GM19240 (cell line): ENCODE measurements at regions not wholly inside any gene's neighbourhood (a gene's known extent, or its start where the extent isn't known, plus 50 kb on each side); places are given as distances from the start of the nearest gene placed in this dataset.
"Not testable (repeated sequence)": the region's sequence is repeated elsewhere in the genome, so short reads cannot be mapped to it uniquely, and the experiment has no call there.

Source experiments
- DNase-seq: peaks from one replicate; pipeline ENCODE4 v3.0.0; 2011; ENCODE audit warnings: low spot score; ENCODE audit not compliant: insufficient read length

DNA sequence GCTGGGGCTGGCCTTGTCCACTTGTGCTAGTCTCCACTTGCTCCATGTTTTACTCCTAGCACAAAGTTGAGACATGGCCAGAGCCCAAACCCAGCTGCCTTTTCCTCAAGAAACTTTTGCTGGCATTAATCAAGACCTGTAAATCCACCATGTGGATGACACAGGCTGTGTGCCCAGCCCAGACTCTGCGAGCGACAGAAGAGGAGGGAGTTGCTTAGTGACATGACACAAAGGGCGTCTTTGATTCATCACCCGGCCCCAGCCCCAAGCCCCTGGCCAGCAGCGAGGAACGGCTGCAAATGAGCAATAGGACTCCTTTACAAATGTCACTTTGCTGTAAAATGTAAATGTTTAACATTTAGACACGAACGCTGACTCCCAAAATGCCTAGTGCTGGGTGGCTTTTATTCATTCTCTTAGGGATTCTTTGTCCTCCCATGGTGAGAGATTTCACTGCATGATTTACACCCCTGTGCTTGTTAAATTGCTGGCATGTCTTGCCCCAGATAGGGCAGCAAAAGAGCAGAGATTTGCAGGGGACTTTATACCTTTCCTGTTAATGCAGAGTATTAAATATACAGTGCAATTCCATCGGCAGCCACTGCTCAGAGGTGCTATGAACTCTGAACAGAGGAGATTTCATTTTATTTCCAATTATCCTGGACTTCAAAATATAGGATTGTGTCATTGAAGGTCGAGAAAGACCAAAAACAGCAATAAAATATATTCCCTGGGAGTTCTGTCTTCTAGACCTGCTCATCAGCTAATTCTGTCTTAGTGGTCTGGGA is 263.6 kb upstream of the NCAM1 start:
- no peak for DNase-seq

DNA sequence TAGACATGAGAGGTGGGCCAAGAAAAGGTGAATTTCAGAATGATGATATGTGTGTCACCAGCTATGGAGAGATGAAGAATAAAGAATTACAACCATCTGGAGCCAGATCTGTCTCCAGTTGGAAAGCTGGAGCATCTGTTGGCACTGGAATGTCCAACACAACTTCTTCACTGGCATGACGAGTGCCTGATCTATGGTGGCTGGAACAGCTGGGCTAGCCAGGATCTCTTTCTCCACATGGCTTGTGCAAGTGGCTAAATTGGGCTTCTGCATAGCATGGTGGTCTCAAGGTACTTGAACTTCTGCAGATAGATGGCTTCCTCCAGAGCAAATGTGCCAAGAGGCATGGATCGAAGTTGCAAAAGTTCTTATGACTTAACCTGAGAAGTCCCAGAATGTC is 256.1 kb upstream of the NCAM1 start:
- no peak for DNase-seq

DNA sequence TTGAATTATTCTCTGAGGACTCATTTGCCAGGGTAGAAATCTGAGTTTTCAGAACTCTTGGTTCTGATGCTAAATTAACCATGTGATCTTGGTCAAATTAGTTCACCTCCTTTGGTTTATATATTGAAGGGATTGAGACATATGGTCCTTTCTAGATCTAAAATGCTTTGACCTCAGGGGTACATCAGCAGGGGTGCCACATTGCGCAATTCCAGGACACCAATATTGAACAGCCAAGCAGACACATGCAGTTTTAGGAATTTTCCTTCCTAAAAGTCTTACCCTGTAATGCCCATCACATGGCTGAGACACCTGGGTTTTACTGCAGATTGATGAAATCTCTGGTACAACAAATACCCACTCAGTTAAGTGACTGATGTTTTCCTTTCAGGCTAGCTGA is 254.4 kb upstream of the NCAM1 start:
- DNase-seq: no peak

DNA sequence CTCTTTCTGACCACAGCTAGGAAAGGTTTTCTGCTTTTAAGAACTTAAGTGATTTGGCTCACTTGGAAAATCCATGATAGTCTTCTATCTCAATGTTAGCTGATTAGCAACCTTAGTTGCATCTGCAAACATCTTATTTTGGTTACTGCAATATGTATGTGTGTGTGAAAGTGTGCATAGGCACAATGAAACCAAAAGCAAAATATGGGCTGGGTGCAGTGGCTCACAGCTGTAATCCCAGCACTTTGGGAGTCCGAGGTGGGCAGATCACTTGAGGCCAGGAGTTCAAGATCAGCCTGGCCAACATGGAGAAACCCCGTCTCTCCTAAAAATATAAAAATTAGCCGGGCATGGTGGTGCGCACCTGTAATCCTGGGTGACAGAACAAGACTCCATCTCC is 246.9 kb upstream of the NCAM1 start:
- DNase-seq: not testable (repeated sequence)

DNA sequence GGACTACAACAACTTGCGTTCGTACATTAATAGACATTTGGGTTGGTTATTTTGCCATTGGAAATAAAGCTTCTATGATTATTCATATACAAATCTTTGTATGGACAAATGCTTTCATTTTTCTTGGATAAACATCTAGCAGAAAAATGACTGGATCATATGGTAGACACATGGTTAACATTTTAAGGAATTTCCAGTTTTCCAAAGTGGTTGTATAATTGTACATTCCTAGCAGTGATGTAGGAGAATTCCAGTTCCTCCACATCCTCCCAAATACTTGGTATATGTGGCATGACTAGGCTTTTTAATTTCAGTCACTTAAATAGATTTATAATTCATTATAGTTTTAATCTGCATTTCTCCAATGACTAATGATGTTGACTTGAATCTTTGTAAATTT is 246.2 kb upstream of the NCAM1 start:
- DNase-seq: no peak

DNA sequence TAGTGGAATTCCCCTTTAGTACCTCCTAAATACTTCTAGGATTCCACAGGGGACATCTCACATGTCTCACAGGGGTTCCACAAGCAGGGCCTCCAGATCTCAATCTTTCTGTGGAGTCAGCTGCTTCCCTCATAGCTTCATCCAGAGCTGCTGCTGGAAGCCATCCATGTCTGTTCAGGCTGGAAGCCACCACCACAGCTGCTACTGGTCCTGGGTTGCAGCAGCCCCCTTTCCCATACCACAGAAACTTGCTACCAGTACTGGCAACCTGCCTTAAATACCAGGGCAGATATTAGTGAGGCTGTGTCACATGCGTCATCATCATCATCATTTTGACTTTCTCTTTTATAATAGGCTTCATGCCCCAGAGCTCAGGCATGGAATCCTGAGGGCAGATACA is 242.7 kb upstream of the NCAM1 start:
- DNase-seq: no peak

DNA sequence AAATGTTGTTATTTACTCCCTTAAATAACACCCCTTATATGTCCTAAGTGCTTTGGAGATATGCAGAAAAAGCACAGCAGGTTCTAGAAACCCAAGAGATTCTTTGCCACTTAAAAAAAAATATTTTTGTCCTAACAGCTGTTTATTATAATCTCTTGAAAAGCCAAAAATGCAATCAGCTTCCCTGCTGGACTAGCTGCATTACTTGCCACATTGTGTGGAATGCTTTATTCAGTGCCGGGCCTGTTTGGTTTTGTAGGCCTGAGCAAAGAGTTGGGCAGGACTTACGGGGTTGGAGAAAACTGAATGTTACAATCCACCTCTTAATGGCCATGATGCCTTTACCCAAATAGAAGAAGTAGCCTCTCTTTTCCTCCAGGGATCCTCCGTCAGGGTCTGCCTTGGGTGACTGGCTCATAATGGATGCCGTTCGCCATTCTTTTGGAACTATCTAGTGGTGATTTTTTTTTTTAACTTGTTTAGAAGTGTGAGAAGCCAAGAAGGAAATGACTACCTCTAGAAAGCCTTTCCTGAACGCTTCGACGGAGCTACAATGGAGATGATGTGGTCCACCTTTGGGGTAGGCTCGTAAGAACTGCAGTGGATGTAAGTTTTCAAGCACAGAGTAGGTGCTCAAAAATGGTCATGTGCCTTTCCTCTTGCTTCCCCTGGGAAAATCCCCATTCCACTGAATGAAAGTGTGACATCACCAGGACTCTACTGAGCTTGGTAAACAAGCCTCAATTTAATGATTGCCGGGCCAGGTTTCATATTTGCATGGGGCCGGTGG is 241.3 kb upstream of the NCAM1 start:
- no peak for DNase-seq

DNA sequence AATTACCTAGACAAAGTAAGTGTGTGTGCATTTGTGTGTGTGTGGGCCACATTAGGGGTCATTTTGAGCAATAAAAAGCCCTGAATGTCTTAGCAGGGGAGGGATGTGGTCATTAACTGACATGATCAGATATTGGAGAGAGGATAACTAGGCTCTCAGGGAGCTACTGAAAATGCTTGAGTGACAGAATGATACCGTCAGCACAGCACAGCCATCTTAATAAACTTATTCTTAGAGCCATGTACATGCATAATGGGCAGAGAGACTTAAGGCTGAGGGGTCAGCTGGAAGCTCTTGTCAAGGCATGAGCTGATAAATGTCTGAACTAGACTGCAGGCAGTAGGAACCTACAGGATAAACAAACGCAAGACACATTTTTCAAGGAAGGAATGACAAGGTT is 239.1 kb upstream of the NCAM1 start:
- no peak for DNase-seq

DNA sequence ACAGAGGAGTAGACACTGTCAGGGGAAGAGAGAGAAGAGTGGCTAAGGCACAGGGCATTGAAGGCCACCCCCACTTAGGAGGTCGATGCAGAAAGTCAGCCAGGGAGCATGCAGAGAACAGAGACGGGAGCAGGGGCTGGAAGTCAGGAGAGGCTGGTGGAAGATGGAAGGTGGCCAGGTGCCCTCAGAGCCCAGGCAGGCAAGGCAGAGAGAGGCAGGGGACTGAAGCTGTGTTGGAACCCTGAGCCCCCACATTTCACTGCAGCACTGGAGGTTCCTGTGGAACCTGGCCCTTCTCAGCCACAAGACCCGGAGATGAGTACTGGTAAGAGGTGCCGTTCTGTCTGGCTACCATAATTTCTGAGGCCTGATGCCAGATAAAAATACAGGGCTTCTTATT is 238.3 kb upstream of the NCAM1 start:
- no peak for DNase-seq

DNA sequence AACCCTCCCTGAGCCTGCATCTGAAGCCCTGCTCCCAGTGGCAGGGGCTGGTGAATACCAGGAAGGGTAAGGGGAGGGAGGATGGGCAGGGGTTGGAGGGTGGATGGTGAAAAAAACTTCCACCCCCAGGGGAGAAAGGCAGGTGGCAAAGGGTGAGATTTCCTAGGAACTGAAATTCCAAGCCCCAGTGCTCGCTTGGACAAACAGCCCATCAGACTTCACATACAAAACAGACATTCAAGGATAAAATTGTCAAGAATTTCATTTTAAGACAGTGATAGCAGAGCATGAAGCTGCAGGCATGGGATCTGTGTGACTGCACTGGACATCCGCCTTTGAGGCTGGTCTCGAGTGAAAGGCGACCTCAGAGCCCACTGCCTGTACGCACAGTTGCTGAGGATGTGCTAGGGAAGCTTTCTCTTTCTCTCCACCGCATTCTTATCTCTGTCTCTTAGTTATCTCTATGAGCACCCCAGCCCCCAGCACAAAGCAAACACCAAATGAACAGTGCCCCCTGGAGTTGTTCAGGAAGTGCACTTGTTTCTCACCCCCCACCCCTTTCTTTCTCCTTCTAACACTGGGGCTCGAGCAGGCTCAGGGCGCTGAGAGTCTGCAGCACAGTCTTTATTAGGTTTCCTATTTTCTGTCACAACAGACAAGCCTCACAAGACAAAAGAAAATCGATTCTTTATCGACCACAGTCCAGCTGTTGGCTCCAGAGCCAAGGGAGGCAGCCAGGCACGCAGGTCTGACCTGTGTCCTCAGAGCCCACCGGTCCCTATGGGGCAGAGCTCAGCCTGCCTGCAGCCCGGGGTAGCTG is 237.3 kb upstream of the NCAM1 start:
- no peak for DNase-seq

DNA sequence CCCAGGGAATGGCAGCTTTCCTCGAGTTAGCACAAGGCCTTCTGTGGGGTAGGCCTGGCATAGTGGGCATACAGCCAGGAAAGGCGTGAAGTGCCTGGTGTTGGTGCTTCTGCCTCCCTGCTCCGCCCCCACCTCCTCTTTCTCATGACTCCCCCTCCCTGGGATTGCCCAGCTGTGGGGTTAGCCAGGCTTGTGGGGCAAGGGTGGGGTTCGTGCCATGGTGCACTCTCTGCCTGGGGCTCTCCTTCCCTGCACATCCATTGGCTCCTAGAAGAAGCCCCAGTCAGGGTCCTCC is 236.8 kb upstream of the NCAM1 start:
- no peak for DNase-seq

DNA sequence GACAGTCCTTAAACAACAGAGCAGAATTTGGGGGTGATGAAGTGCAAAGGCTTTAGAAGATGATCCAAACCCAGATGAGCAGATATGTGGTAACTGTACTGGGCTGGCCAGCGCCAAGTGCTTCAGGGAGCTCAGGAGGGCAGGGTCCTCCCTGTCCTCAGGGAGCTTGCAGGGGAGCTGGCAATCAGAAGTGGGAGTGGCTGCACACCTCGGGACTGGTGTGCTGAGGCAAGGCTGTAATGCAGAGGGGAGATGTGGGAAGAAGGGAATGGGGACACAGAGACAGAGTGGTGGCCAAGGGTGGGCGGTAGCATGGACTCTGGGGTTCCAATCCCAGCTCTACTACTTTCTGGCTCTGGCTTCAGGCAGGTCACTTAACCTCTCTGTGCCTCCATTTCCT is 235.6 kb upstream of the NCAM1 start:
- DNase-seq: no peak

DNA sequence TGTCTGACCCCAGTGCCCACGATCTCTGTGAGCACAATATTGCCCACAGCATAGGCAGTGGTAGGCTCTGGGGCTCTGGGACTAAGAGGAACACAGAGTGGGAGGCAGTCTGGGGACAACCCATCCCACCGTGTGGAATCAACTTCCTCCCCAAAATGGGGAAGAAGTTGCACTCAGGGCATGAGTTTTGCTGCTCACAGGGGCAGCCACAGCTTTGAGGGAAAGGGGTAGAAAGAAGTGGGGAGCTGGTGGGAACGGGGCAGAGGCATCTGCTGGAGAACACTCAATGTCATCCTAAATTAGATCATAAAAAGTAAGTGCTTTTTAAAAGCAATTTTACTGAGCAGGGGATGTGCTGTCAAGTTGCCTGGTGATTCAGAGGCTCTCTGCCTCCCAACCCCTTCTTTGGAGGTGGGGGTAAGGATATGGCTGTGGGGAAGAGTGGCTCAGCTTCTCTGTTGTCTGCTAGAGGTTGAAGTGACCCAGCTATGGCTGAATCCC is 233.8 kb upstream of the NCAM1 start:
- DNase-seq: no peak

DNA sequence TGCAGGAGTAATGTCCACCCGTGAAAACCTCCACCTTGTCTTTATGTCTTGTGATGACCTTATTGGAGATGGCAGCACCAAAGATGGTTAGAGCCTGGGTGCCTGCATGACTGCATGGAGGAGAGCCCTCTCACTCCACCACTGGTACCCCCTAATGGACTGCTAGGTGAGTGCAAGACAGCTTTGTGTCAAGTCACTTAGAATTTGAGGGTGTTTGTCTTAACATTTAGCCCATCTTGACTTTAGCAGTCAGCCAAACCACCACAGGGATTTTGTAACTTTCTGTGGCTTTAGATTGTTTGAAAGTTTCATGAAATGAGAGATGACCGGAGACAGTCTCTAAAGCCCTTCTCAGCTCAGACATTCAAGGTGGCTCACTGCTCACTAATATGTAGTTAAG is 232.9 kb upstream of the NCAM1 start:
- no peak for DNase-seq

DNA sequence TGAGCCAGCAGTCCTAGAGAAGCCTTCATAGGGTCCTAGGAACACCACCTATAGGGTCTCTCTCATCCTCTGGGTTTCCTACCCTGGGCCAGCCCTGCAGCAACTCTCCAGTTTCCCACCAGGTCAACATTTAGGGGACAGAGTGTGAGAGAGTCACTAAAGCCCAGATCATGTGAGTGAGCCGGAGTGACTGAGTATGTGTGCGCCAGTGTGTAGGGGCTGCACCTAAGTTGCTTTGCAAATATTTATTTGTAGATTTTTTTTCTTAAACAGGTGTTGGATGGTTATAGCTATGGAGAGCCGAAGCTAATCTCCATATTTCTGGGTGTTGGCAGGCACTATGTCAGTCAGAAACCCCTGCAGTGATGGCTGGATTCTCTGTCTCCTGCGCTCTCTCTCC is 232.5 kb upstream of the NCAM1 start:
- DNase-seq: no peak

DNA sequence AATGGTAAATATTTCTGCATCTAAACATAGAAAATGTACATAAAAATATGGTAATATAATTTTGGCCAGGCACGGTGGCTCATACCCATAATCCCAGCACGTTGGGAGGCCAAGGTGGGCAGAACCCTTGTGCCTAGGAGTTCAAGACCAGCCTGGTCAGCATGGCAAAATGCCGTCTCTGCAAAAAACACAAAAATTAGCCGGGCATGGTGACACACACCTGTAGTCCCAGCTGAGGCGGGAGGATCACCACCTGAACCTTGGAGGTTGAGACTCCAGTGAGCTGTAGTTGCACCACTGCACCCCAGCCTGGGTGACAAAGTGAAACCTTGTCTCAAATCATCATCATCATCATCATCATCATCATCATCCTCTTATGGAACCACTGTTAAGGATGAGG is 230.6 kb upstream of the NCAM1 start:
- no peak for DNase-seq

DNA sequence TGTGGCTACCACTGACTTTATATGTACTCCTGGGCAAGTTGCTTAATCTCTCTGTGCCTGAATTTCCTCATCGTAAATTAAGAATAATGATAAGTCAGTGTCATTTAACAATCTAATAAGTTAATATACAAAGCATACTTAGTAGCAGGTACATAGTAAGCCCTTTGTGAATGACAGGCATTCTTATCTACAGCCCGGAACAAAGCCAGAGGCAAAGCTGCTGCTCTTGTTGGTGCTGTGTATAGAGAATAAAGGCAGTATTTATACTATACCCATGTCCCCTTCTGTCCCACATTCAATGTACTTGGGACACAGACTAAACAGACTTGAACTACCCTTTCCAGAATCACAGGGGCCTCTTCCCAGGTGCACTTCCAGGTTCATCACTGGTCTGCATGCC is 229.7 kb upstream of the NCAM1 start:
- DNase-seq: no peak

DNA sequence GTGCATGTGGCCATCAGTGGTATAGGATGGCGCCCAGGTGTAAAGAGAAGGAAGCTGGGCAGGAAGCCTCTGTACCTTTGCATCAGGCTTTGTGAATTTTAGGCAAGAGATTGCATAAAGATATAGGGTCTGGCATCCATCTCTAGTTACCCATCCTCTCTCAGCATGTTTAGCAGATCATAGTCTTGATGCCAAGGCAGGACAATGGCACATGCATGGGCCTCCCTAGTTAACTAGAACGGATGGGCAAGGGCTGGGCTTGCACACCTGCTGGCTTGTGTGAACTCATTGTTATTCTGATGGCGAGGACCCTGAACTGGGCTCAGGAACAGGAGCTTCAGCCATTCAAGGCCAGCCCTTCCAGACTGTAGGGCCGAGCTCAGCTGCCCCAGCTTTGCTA is 229.2 kb upstream of the NCAM1 start:
- DNase-seq: no peak

DNA sequence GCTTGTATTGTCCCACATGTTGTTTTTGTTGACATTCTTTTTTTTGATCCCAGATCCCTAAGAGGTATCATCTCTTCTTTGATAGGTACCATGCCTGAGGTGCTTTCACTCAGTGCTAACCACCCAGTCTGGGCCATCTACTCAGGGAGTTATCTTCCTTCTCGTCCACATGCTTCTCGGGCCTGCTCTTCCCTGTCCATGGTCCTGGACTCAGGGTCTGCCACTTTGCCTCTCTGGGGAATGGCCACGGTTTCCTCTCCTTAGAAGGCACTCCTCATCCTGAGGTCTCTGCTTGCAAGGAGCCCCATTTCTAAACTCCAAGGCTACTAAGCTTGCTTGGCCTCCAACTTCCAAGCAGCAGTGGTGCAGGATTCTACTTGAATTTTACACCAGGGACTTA is 227.0 kb upstream of the NCAM1 start:
- DNase-seq: no peak

DNA sequence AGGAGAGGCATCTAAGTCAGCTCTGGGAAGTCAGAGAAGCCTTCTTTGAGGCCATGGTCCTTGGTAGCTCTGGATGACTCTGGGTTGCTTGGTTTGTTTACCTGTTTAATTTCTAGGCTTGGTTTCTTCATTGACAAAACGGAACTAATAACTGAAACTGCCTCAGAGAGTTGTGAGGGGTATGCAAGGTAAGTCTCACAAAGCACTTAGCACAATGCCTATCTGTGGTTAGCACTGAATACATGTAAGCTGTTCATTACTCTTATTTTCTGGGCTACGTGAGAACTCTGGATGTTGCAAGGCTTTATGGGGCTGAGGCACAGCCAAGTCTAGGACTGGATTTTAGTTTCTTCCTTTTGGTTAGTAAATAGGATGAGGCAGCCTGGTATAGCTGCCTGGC is 225.8 kb upstream of the NCAM1 start:
- DNase-seq: no peak

DNA sequence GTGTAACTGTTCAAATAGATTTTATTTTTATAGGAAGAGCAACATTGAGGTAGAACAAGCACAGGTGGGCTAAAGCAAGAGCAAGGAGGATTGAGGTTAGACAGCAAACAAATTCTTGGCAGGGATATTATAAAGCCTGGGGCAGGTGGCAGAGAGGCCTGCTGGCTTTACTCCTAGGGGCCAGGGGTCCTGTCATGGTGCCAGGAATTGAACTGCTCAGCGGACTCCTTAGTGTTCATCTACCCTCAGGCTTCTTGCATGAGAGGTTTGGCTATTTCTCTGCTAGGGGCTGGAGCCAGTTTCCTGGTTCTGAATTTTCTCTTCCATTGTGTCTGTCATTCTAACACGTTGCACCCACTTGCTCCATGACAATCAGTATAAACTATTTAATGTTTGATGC is 217.2 kb upstream of the NCAM1 start:
- DNase-seq: no peak

DNA sequence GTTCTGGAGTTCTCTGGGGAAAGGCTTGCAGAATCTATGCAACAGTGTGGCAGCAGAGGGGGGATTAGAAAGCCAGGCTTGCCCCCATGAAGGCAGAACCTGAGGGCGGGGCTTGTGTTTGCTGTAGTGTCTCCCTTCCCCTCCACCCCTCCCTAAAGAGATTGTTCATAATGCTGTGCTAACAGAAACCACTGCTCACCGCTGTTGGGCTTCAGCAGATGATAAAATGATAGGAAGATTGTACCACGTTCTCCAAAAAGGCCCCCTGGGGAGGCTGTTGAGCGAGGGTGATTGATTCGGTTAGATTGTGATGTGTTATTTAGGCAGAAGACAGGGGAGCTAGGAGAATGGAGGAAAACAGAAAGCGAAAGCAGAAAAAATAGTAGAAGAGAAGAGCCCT is 215.2 kb upstream of the NCAM1 start:
- DNase-seq: no peak
